GM21360 (cell line): ENCODE measurements at regions not wholly inside any gene's neighbourhood (a gene's known extent, or its start where the extent isn't known, plus 50 kb on each side); places are given as distances from the start of the nearest gene placed in this dataset.
A peak's percentile ranks its signal among the peaks of the same experiment; 100 is the strongest.

Experiments used
- ATAC-seq: cut with Tn5 transposase; IDR thresholded peaks from one replicate; pipeline ENCODE4 v1.9.1; 2021; ENCODE audit warnings: mild to moderate bottlenecking, moderate library complexity; ENCODE audit not compliant: unreplicated experiment

DNA sequence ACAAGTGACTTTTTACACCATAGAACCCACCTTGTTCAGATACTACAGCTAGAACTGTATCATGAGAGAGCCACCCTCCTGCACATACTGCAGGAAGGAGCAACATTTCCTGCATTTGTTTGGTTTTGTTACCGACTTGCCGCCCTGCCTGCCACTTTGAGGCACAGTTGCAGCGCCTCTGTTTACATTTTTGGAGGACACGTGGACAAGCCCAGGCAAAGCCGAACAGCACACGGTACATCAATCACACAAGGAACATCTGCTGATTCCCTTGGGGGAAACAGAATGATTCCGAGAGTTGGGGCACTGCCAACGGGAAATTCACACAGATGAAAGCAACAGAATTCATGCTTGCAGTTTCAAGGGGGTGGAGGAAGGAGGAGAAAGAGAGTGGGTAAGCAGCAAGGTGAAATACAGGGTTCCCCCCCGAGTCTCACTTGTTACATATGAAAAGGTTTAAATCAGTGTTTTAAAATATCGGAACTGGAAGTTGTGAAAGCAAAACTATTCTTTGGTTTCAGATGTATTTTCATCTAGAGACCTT, 110.7 kb downstream of the BTG1 start:
- peak; percentile 81 for ATAC-seq

DNA sequence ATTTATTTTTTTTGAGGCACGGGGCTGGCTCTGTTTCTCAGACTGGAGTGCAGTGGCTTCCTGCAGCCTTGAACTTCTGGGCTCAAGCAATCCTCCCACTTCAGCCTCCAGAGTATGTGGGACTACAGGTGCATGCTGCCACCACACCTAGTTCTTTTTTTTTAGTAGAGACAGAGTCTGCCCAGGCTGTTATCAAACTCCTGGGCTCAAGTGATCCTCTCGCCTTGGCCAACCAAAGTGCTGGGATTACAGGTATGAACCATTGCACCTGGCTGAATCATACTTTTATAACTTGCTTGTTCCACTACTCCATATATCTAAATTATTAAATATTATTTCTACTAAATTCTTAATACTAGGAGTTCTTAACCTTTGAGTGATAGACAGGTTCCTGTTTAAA, 111.6 kb downstream of the BTG1 start:
- ATAC-seq, result no peak

GRCh38 chr12:92032965-92033364, 112.7 kb downstream of the BTG1 start:
- no peak for ATAC-seq

- no peak for ATAC-seq
Measured at GRCh38 chr12:92032101-92032500, 113.5 kb downstream of the BTG1 start.

- ATAC-seq, result peak; percentile 56
Measured at GRCh38 chr12:92030618-92031017, 115.0 kb downstream of the BTG1 start.

DNA sequence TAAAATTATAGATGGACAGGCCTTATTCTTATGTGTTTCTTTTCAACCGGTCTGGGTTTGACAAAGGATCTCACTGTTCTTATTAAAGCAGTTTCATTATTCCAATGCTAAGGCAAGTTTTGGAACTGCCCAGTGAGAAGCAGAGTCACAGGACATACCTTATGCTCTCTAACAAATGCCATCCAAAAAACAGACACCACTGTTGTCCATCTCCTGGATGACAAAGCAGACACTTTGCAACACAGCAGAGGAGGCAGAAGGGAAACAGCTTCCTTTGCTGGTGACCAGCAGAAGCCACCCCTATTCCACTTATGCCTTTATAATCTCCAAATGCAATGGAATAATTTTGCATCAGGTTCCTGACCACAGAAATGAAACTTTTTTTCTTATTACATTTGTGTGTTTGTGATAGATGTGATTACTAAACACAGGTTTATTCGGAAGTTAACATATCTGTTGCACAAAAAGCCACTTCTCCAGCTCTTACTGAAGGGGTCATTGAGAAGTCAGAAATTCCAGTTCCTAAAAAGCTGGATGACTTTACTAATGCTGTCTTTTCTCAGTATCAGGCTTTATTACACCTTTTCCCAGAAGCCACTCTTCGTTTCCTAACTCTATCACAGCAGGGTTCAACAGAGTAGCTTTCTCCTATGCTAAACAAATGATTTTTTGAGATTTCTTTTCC, 115.6 kb downstream of the BTG1 start:
- ATAC-seq, result no peak

GRCh38 chr12:92029136-92029535, 116.5 kb downstream of the BTG1 start:
- ATAC-seq, result no peak

- ATAC-seq, result no peak
Measured at GRCh38 chr12:92028441-92028709, 117.3 kb downstream of the BTG1 start.

- no peak for ATAC-seq
Measured at GRCh38 chr12:92027701-92028440, 117.8 kb downstream of the BTG1 start.

DNA sequence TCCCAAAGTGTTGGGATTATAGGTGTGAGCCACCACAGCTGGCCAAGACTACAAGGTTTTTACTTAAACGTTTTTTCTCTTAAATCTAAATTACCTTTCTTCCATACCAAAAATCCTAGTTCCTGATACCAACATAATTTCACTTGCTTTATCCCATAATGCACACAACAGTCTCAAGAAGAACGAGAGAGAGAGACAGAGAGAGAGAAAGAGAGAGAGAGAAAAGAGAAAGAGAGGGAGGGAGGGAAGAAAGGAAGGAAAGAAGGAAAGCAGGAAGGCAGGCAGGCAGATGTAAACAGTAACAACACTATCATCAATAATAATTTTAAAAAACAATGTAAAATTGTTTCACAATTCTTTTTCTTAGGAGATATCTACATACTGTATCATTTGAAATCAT, 118.4 kb downstream of the BTG1 start:
- ATAC-seq, result no peak

- no peak for ATAC-seq
Measured at GRCh38 chr12:92025462-92026207, 120.0 kb downstream of the BTG1 start.

DNA sequence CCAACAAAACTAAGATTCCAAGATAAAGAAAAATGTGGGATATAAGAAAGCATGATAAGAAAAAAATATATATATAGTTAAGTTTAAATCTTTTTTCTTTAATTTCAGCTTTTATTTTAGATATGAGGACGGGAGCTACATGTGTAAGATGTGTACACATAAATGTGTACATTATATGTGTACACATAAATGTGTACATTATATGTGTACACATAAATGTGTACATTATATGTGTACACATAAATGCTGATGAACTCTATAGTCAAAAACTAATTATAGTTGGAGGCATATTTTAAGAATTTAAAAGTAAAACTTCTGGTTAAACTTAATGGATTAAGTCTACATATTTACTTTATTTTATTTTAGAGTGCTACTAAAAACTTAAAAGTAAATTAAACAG, 123.6 kb downstream of the BTG1 start:
- no peak for ATAC-seq

GRCh38 chr12:92021666-92022035, 124.0 kb downstream of the BTG1 start:
- ATAC-seq, result no peak

GRCh38 chr12:92020983-92021665, 124.5 kb downstream of the BTG1 start:
- ATAC-seq, result no peak

GRCh38 chr12:92019491-92020277, 126.0 kb downstream of the BTG1 start:
- ATAC-seq, result no peak

DNA sequence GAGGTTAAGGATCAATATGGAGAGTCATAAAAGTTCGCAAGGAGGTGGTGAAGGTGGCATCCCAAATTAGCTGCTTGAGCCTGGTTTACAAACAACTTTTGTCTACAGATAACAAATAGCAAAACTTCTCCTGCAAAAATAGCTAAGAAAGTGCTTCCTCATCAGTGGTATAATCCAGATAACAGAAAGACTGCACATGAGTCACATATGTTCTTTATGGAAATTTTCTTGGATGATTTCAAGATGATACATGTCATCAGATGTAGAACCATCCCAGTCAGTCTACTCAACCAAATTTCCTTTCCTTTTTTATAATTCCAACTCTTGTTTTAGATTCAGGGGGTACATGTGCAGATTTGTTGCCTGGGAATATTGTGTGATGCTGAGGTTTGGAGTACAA, 133.0 kb downstream of the BTG1 start:
- ATAC-seq, result no peak

DNA sequence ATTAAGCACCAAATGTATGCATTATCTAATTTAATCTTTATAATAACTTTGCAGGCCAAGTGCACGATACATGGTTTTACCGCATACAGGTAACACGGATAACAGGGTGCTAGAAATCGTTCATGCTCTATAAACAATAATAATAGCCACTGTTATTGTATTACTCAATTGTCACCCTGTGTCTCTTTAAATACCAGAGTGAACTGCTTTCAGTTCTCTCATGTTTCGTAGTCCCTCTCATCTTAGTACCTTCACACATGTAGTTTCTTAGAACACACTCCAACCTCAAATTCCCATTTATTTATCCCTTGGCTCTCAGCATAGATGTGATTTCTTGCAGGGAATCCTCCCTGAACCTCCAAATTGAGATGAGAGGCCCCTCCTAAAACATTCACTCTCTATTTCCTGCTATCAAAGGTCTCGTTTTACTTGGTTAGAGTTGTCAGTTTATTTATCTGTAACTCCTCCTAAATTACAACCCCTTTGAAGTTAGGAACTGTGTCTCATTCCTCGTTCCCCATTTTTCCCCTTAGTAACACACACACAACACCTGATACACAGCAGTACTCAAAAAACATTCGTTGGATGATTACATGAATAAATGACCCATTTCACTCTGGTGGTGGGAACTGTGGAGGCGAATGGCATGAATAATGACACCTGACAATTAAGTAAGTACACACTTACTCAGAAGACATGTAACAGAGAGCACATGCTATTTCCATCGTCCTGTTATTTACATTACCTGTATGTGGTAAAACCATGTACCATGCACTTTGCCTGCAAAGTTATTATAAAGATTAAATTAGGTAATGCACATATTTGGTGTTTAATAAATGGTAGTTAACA, 134.6 kb downstream of the BTG1 start:
- no peak for ATAC-seq

- ATAC-seq, result no peak
Measured at GRCh38 chr12:92010368-92010767, 135.3 kb downstream of the BTG1 start.

DNA sequence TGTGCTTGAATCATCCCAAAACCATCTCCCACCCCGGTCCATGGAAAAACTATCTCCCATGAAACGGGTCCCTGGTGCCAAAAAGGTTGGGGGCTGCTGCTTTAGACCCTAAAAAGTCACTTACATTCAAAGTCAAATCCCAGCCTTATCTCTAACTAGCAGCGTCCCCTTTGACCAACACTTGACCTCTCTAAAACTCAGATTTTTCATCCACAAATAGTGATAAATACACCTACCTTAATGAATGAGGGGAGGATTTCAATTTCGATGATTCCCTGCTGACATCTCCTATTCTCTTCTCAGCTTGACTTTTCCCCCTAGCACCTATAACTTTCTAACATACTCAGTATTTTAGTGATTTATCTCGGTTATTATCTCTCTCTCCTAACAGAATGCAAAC, 137.3 kb downstream of the BTG1 start:
- ATAC-seq, result no peak

DNA sequence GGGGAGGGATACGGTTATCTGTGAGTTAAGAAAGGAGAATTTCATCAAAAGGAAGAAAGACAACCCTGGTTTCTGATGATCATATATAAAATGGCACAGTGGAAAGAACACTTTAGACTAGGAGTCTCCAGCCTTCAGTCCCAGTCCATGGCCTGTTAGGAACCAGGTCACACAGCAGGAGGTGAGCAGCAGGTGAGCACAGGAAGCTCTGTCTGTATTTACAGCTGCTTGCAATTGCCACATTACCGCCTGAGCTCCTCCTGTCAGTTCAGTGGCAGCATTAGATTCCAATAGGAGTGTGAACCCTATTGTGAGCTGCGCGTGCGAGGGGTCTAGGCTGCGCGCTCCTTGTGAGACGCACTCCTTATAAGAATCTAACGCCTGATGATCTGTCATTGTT, 137.9 kb downstream of the BTG1 start:
- no peak for ATAC-seq
